ENCODE measurements at regions not wholly inside any gene's neighbourhood (a gene's known extent, or its start where the extent isn't known, plus 50 kb on each side); places are given as distances from the start of the nearest gene placed in this dataset.

DNA sequence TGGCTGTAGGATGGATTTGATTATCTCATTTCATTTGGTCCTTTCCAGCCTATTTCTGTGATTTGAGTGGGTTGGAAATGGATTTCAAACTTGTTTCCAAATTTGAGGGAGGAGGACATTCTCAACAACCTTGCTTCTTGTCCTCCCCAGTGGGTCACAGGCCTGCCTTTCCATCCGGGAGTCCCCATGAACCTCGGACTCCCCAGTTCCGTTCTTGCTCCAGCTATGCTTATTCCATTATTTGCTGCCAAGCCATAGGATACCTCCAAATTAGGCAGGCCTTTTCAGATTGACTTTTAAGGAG lies 97.8 kb downstream of the DUSP10 start:
- no peak for DNase-seq (ENCODE audit: low read depth)
- H3K4me3 ChIP-seq (ENCODE audit: low read depth, low read length): no peak overlapping the region
- TF ChIP-seq, protein P1, sequence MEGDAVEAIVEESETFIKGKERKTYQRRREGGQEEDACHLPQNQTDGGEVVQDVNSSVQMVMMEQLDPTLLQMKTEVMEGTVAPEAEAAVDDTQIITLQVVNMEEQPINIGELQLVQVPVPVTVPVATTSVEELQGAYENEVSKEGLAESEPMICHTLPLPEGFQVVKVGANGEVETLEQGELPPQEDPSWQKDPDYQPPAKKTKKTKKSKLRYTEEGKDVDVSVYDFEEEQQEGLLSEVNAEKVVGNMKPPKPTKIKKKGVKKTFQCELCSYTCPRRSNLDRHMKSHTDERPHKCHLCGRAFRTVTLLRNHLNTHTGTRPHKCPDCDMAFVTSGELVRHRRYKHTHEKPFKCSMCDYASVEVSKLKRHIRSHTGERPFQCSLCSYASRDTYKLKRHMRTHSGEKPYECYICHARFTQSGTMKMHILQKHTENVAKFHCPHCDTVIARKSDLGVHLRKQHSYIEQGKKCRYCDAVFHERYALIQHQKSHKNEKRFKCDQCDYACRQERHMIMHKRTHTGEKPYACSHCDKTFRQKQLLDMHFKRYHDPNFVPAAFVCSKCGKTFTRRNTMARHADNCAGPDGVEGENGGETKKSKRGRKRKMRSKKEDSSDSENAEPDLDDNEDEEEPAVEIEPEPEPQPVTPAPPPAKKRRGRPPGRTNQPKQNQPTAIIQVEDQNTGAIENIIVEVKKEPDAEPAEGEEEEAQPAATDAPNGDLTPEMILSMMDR (IDR thresholded peaks at IDR 0.05; ENCODE audit: low read depth, low read length, missing control alignments): no peak

- no peak for DNase-seq (ENCODE audit: low read depth)
- no peak overlapping the region for H3K4me3 ChIP-seq (ENCODE audit: low read depth, low read length)
- TF ChIP-seq, protein P1 (IDR thresholded peaks at IDR 0.05; ENCODE audit: low read depth, low read length, missing control alignments): no peak
Measured at GRCh38 chr1:221644663-221645258, 97.1 kb downstream of the DUSP10 start.

DNA sequence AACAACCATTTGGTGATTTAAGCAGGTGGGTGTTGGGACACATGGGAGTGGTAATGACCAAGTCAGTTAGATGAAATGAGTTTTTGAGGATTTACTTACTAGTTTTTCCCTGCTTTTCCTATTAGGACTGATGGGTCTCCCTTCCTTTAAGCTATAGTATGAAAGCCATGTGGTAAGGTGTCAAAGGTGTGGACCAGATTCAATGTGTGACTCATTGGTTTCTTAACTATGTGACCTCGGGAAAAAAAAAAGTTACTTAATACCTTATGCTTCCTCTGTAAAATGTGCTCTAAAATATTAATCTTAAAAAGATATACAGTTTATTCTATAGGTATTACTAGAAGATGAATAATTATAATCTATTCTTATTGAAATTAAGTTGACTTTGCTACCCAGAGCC lies 93.7 kb downstream of the DUSP10 start:
- TF ChIP-seq, protein P1 (IDR thresholded peaks at IDR 0.05; ENCODE audit: low read depth, low read length, missing control alignments): no peak
- H3K4me3 ChIP-seq (ENCODE audit: low read depth, low read length): no peak overlapping the region
- no peak for DNase-seq (ENCODE audit: low read depth)
